GM11168 (cell line): ENCODE measurements at regions not wholly inside any gene's neighbourhood (a gene's known extent, or its start where the extent isn't known, plus 50 kb on each side); places are given as distances from the start of the nearest gene placed in this dataset.

Experiments used
- in situ Hi-C: fragments of 300-500 bp; cut with MboI; formaldehyde crosslinking; loops from one replicate; pipeline ENCODE4 v1.12.0; 2022; ENCODE audit warnings: low sequenced_read_pairs; ENCODE audit not compliant: unreplicated experiment

- in situ Hi-C loops, result no loop called here
Measured at GRCh38 chr22:27572278-27572666, 229.3 kb downstream of the MN1 start.

- in situ Hi-C loops, result no loop called here
Measured at GRCh38 chr22:27573280-27574001, 228.1 kb downstream of the MN1 start.

GRCh38 chr22:27574002-27574366, 227.6 kb downstream of the MN1 start:
- in situ Hi-C loops, result no loop called here

- in situ Hi-C loops, result no loop called here
Measured at GRCh38 chr22:27574651-27575050, 226.9 kb downstream of the MN1 start.

GRCh38 chr22:27575348-27575747, 226.2 kb downstream of the MN1 start:
- in situ Hi-C loops, result no loop called here

GRCh38 chr22:27576413-27576812, 225.1 kb downstream of the MN1 start:
- in situ Hi-C loops, result no loop called here

- in situ Hi-C loops, result no loop called here
Measured at GRCh38 chr22:27576815-27577573, 224.6 kb downstream of the MN1 start.

- in situ Hi-C loops, result no loop called here
Measured at GRCh38 chr22:27577574-27577969, 224.0 kb downstream of the MN1 start.

- in situ Hi-C loops, result no loop called here
Measured at GRCh38 chr22:27578937-27579617, 222.5 kb downstream of the MN1 start.

GRCh38 chr22:27580311-27580897, 221.2 kb downstream of the MN1 start:
- in situ Hi-C loops, result no loop called here

- in situ Hi-C loops, result no loop called here
Measured at GRCh38 chr22:27581236-27581635, 220.3 kb downstream of the MN1 start.

- in situ Hi-C loops, result no loop called here
Measured at GRCh38 chr22:27581688-27582087, 219.9 kb downstream of the MN1 start.

- in situ Hi-C loops, result no loop called here
Measured at GRCh38 chr22:27583856-27584255, 217.7 kb downstream of the MN1 start.

GRCh38 chr22:27585141-27585540, 216.4 kb downstream of the MN1 start:
- in situ Hi-C loops, result no loop called here

GRCh38 chr22:27588268-27588667, 213.3 kb downstream of the MN1 start:
- in situ Hi-C loops, result no loop called here

- in situ Hi-C loops, result no loop called here
Measured at GRCh38 chr22:27588915-27589314, 212.6 kb downstream of the MN1 start.

GRCh38 chr22:27591060-27591459, 210.5 kb downstream of the MN1 start:
- in situ Hi-C loops, result no loop called here

- in situ Hi-C loops, result no loop called here
Measured at GRCh38 chr22:27593378-27593777, 208.2 kb downstream of the MN1 start.

- in situ Hi-C loops, result no loop called here
Measured at GRCh38 chr22:27594020-27594419, 207.5 kb downstream of the MN1 start.

- in situ Hi-C loops, result no loop called here
Measured at GRCh38 chr22:27594474-27595134, 207.0 kb downstream of the MN1 start.
